ENCODE measurements at regions not wholly inside any gene's neighbourhood (a gene's known extent, or its start where the extent isn't known, plus 50 kb on each side); places are given as distances from the start of the nearest gene placed in this dataset.

GRCh38 chr3:181561139-181562031, 150.3 kb upstream of the SOX2 start:
- TF ChIP-seq CTCF (IDR thresholded peaks at IDR 0.05) (no peak), POLR2A (IDR thresholded peaks at IDR 0.05) (no peak), POLR2AphosphoS5 (IDR thresholded peaks at IDR 0.05) (no peak)
